Pancreas (tissue), 10 donors: ENCODE measurements at regions not wholly inside any gene's neighbourhood (a gene's known extent, or its start where the extent isn't known, plus 50 kb on each side); places are given as distances from the start of the nearest gene placed in this dataset.
"Not testable (repeated sequence)": the region's sequence is repeated elsewhere in the genome, so short reads cannot be mapped to it uniquely, and the experiment has no call there.

Experiments used
- ATAC-seq, 4 donors: fragments of 200-7000 bp; cut with Tn5 transposase; one replicate each; pipeline versions ENCODE4 v1.8.0 to v1.9.1; 2020; ENCODE audit warnings: mild to moderate bottlenecking in 4 of 4, moderate library complexity in 4 of 4
- DNase-seq, 6 donors: peaks; one replicate each; pipeline ENCODE4 v3.0.0-alpha.2; 2020
- FAIRE-seq: peaks from 2 replicates; lab custom pipeline; 2012; peaks lifted over from hg19 to GRCh38; lab: Jason Lieb, UNC
- H3K27ac ChIP-seq, 4 donors: fragments of 200-600 bp; sonication (generic); 1 replicate in 3 of 4; 2 replicates in 1 of 4; pipeline versions ENCODE4 v1.5.0 to v1.8.0; 2020
- H3K27me3 ChIP-seq, 4 donors: fragments of 200-600 bp; one replicate each; pipeline ENCODE4 v1.8.0; 2021
- H3K36me3 ChIP-seq, 3 donors: fragments of 200-600 bp; sonication (generic) in 1 of 3; one replicate each; pipeline versions ENCODE4 v1.5.0 to v1.8.0; 2020 to 2021
- H3K4me1 ChIP-seq, 3 donors: fragments of 200-600 bp; one replicate each; pipeline ENCODE4 v1.8.0; 2021
- H3K4me3 ChIP-seq, 4 donors: fragments of 200-600 bp; sonication (generic) in 2 of 4; one replicate each; pipeline versions ENCODE4 v1.5.0 to v1.8.0; 2020 to 2021
- H3K9me3 ChIP-seq, 4 donors: fragments of 200-600 bp; one replicate each; pipeline ENCODE4 v1.8.0; 2021
- CTCF ChIP-seq, 4 donors: fragments of 200-600 bp; sonication (generic) in 3 of 4; IDR thresholded peaks; one replicate each; pipeline versions ENCODE4 v1.5.0 to v1.8.0; 2021; ENCODE audit warnings: antibody characterized with exemption in 4 of 4
- WGBS, 2 donors: extraction: QIAGEN DNeasy Blood & Tissue Kit; methylation state at CpG; one replicate each; pipeline ENCODE4 v1.1.7; 2013; 5-methylcytosine and 5-hydroxymethylcytosine counted together
- intact Hi-C, 3 donors: fragments of 100-400 bp; cut with DNase I; formaldehyde crosslinking; loops; one replicate each; pipeline versions ENCODE4 v1.11.1 to v1.14.2; 2022
- donor health status: healthy with polysubstance abuse.
- donor health status: DM: no; HTN: no; CAD: no; lungs with moderate emphysema.
- donor health status: DM: no; HTN: no; CAD: no.
- donor health status: control.
- donor health status: control.
- donor health status: Bipolar disorder and iron deficiency.
- donor health status: DM: yes; HTN: yes; CAD: no.
- donor health status: DM: no; HTN: no; CAD: no.
- donor health status: DM: no; HTN: no; CAD: no.
- donor health status: DM: yes; HTN: yes; CAD: no.

DNA sequence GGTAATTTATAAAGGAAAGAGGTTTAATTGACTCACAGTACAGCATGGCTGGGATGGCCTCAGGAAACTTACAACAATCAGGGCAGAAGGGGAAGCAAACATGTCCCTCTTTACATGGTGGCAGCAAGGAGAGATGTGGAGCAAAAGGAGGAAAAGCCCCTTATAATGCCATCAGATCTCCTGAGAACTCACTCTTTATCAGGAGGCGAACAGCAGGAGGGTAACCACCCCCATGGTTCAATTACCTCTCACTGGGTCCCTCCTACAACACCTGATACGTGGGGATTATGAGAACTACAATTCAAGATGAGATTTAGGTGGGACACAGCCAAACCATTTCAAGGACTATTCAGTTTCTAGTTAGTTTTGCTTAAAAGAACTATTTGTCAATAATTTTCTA, 453.3 kb downstream of the C12orf50 start:
- no peak for DNase-seq
- intact Hi-C loops, result no loop called here
- TF ChIP-seq CTCF (IDR thresholded peaks at IDR 0.05), result no peak
- no peaks in the 10 kb centered on the region for H3K27me3 ChIP-seq
- 50 to 66% methylated on average over 2 of the region's 2 CpGs for WGBS, 2 donors
- no peak overlapping the region for H3K27ac ChIP-seq
- H3K4me3 ChIP-seq, result no peak overlapping the region
- H3K9me3 ChIP-seq, result no peaks in the 10 kb centered on the region
- ATAC-seq, result no peak
- FAIRE-seq, result no peak
- no peaks in the 10 kb centered on the region for H3K4me1 ChIP-seq
- H3K36me3 ChIP-seq, result no peaks in the 10 kb centered on the region

GRCh38 chr12:87566918-87567317, 462.3 kb downstream of the C12orf50 start:
- H3K27me3 ChIP-seq, H3K27ac ChIP-seq, H3K9me3 ChIP-seq, ATAC-seq, intact Hi-C loops, H3K4me3 ChIP-seq, DNase-seq, H3K36me3 ChIP-seq, FAIRE-seq, H3K4me1 ChIP-seq: not testable (repeated sequence)
- WGBS, 2 donors, result 75 to 85% methylated on average over 4 of the region's 4 CpGs

DNA sequence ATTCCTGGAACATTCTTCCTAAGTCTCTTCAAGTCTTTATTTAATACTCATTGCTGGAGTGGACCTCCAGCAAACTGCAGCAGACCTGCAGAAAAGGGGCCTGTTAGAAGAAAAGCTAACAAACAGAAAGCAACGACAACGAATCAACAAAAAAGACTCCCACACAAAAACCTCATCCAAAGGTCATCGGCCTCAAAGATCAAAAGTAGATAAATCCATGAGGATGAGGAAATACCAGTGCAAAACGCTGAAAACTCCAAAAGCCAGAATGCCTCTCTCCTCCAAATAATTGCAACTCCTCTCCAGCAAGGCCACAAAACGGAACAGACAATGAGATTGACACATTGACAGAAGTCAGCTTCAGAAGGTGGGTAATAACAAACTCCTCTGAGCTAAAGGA, 472.2 kb downstream of the C12orf50 start:
- WGBS, 2 donors, result 44 to 55% methylated on average over 5 of the region's 5 CpGs
- no peaks in the 10 kb centered on the region for H3K36me3 ChIP-seq
- FAIRE-seq (no peak), ATAC-seq (no peak), DNase-seq (no peak)
- H3K4me1 ChIP-seq, result no peaks in the 10 kb centered on the region
- no peak for TF ChIP-seq CTCF (IDR thresholded peaks at IDR 0.05)
- no peaks in the 10 kb centered on the region for H3K27me3 ChIP-seq
- H3K4me3 ChIP-seq, result no peak overlapping the region
- no peak overlapping the region for H3K27ac ChIP-seq
- intact Hi-C loops, result no loop called here
- H3K9me3 ChIP-seq, result no peaks in the 10 kb centered on the region

DNA sequence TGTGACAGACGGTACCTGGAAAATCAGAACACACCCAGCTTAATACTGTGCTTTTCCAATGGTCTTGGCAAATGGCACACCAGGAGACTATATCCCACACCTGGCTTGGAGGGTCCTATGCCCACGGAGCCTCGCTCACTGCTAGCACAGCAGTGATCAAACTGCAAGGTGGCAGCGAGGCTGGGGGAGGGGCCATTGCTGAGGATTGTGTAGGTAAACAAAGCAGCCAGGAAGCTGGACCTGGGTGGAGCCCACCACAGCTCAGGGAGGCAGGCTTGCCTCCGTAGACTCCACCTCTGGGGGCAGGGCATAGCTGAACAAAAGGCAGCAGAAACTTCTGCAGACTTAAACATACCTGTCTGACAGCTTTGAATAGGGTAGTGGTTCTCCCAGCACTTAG, 498.0 kb downstream of the C12orf50 start:
- not testable (repeated sequence) for FAIRE-seq
- DNase-seq, result peak in 1 of 6 donors; percentile 48

DNA sequence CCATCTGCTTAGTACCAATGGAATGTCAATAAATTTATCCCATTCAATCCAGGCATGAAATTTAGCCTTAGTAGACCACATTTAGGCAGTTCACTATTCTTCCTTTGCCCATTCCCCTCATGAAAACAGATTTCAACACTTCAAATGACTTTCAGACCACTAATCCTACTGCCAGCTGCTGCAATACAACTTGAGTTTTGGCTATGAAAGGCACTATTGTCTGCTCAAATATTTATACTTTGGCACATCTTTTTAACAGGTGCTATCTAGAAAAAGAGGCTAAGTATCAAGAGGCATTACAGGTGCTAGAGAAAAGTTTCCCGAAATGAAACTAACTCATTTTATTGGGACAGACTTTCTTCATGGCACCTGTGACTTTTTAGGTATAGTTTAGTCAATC, 499.8 kb downstream of the C12orf50 start:
- no peaks in the 10 kb centered on the region for H3K36me3 ChIP-seq
- intact Hi-C loops, result no loop called here
- WGBS, 2 donors, result 64 to 70% methylated on average over 1 of the region's 1 CpG
- DNase-seq, result no peak
- no peaks in the 10 kb centered on the region for H3K9me3 ChIP-seq
- FAIRE-seq, result no peak
- no peak overlapping the region for H3K4me3 ChIP-seq
- TF ChIP-seq CTCF (IDR thresholded peaks at IDR 0.05), result no peak
- H3K4me1 ChIP-seq, result no peaks in the 10 kb centered on the region
- H3K27ac ChIP-seq, result no peak overlapping the region
- H3K27me3 ChIP-seq, result no peaks in the 10 kb centered on the region
- ATAC-seq, result no peak

More for the DNA sequence above, 498.0 kb downstream of the C12orf50 start:
- H3K4me3 ChIP-seq, H3K27me3 ChIP-seq, H3K36me3 ChIP-seq, H3K4me1 ChIP-seq, intact Hi-C loops, ATAC-seq, H3K9me3 ChIP-seq, H3K27ac ChIP-seq: not testable (repeated sequence)
- 73 to 77% methylated on average over 5 of the region's 5 CpGs for WGBS, 2 donors

- no peak for ATAC-seq
- intact Hi-C loops, result no loop called here
- H3K36me3 ChIP-seq, result no peaks in the 10 kb centered on the region
- WGBS, 2 donors, result 27 to 32% methylated on average over 2 of the region's 2 CpGs
- no peaks in the 10 kb centered on the region for H3K27me3 ChIP-seq
- H3K4me1 ChIP-seq, result no peaks in the 10 kb centered on the region
- FAIRE-seq, result no peak
- H3K4me3 ChIP-seq, result no peak overlapping the region
- TF ChIP-seq CTCF (IDR thresholded peaks at IDR 0.05), result no peak
- H3K27ac ChIP-seq, result no peak overlapping the region
- no peak for DNase-seq
- no peaks in the 10 kb centered on the region for H3K9me3 ChIP-seq
Measured at GRCh38 chr12:87520968-87521367, 508.2 kb downstream of the C12orf50 start.
